Testis (tissue), 2 donors: ENCODE measurements at regions not wholly inside any gene's neighbourhood (a gene's known extent, or its start where the extent isn't known, plus 50 kb on each side); places are given as distances from the start of the nearest gene placed in this dataset.

Experiments used
- DNase-seq: peaks from one replicate; pipeline ENCODE4 v3.0.0-alpha.2; 2019
- H3K27ac ChIP-seq, 2 donors: fragments of 200-600 bp; sonication (generic); one replicate each; pipeline ENCODE4 v1.5.1; 2019
- H3K27me3 ChIP-seq: fragments of 200-600 bp; sonication (generic); one replicate; pipeline ENCODE4 v1.5.1; 2019
- H3K36me3 ChIP-seq: fragments of 200-600 bp; sonication (generic); one replicate; pipeline ENCODE4 v1.5.1; 2017; ENCODE audit warnings: low read depth; ENCODE audit errors: missing control alignments
- H3K4me1 ChIP-seq: fragments of 200-600 bp; sonication (generic); one replicate; pipeline ENCODE4 v1.5.1; 2019
- H3K4me3 ChIP-seq, 2 donors: fragments of 200-600 bp; sonication (generic); one replicate each; pipeline ENCODE4 v1.5.1; 2017 to 2019
- H3K9me3 ChIP-seq: fragments of 200-600 bp; sonication (generic); one replicate; pipeline ENCODE4 v1.5.1; 2017
- POLR2A ChIP-seq: fragments of 450-650 bp; IDR thresholded peaks from one replicate; pipeline ENCODE4 v1.6.1; 2017; ENCODE audit warnings: antibody characterized with exemption, mild to moderate bottlenecking, moderate library complexity
- WGBS, 2 donors: methylation state at CpG; one replicate each; pipeline ENCODE4 v1.1.5; 2018; 5-methylcytosine and 5-hydroxymethylcytosine counted together
- intact Hi-C: fragments of 100-400 bp; cut with DNase I; formaldehyde crosslinking; loops from one replicate; pipeline ENCODE4 v1.15.1; 2023; ENCODE audit warnings: low total_unique reads
- TF ChIP-seq, protein P1 (sequence below), 3 experiments: fragments of 450-650 bp in 2 of 3; fragments of 200-600 bp in 1 of 3; sonication (generic) in 1 of 3; IDR thresholded peaks; one replicate each; pipeline ENCODE4 v1.5.1; 2016 to 2019; ENCODE audit warnings: antibody characterized with exemption in 3 of 3, mild to moderate bottlenecking in 2 of 3, moderate library complexity in 1 of 3

DNA sequence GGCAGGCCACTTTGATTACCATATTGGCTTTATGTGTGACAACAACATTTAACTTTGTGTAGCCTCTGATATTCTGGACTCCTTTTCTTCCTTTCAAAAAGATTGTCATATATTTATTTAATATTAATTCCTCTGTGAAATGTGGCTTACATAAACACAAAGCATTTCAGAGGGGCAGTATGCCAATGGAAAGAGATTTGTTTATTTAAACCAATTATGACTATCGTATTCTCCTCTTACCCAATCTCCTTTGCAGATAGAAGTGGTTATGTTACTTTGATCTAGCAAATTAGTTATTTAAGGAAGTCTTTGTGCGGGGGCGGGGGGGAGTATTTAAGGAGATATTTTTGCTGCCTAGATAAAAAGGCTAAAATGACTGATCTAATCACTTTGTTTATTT lies 573.7 kb upstream of the KIF2B start:
- TF ChIP-seq POLR2A, result no peak
- H3K36me3 ChIP-seq, result no peaks in the 10 kb centered on the region
- no peak overlapping the region for H3K4me3 ChIP-seq
- H3K27me3 ChIP-seq, result no peaks in the 10 kb centered on the region
- no peak overlapping the region for H3K27ac ChIP-seq
- WGBS, 2 donors, result 35 to 38% methylated on average over 3 of the region's 3 CpGs
- no peak for DNase-seq
- H3K4me1 ChIP-seq, result no peaks in the 10 kb centered on the region
- intact Hi-C loops, result no loop called here
- no peaks in the 10 kb centered on the region for H3K9me3 ChIP-seq

DNA sequence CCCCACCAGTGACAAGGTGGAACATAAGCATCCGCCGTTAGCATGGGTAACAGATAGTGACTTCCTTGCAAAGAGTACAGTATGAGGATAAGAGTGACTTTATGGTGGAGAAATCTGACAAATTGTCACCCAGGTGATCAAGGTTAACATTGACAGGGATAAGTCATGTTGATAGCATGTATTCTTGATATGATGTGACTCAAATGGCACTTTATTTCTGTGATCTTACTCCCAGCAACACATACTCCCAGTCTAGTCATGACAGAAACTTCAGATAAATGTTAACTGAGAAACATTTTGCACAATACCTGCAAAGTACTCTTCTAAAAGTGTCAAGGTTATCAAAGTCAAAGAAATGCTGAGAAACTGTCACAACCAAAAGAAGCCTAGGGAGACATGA lies 588.6 kb upstream of the KIF2B start:
- TF ChIP-seq, protein P1, sequence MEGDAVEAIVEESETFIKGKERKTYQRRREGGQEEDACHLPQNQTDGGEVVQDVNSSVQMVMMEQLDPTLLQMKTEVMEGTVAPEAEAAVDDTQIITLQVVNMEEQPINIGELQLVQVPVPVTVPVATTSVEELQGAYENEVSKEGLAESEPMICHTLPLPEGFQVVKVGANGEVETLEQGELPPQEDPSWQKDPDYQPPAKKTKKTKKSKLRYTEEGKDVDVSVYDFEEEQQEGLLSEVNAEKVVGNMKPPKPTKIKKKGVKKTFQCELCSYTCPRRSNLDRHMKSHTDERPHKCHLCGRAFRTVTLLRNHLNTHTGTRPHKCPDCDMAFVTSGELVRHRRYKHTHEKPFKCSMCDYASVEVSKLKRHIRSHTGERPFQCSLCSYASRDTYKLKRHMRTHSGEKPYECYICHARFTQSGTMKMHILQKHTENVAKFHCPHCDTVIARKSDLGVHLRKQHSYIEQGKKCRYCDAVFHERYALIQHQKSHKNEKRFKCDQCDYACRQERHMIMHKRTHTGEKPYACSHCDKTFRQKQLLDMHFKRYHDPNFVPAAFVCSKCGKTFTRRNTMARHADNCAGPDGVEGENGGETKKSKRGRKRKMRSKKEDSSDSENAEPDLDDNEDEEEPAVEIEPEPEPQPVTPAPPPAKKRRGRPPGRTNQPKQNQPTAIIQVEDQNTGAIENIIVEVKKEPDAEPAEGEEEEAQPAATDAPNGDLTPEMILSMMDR (IDR thresholded peaks at IDR 0.05), result no peak
- TF ChIP-seq POLR2A, result no peak
- Histone ChIP-seq H3K4me3 (no peak overlapping the region), H3K36me3 (no peaks in the 10 kb centered on the region), H3K4me1 (no peaks in the 10 kb centered on the region), H3K27me3 (no peaks in the 10 kb centered on the region), H3K27ac (no peak overlapping the region), H3K9me3 (no peaks in the 10 kb centered on the region)
- 97 to 100% methylated on average over 2 of the region's 2 CpGs for WGBS, 2 donors
- intact Hi-C loops, result no loop called here
- DNase-seq, result no peak

DNA sequence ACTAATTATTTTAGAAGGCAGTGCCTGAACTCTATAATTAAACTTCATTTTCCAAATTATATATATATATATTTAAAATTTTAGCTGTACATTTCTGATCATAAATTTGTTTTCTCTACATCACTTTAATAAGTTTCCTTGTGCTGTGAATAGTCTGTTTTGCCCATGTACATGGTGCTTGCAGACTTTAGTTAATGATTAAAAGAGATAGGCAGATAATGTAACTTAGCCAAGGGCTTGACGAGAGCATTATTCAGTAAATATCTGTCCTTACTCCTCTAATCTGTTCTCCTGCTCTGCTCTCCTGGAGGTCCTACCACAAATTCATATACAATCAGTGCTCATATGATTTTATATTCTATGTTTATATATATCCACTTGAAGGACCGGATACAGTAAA lies 595.2 kb upstream of the KIF2B start:
- no peak for DNase-seq
- Histone ChIP-seq H3K4me3 (no peak overlapping the region), H3K36me3 (no peaks in the 10 kb centered on the region), H3K4me1 (no peaks in the 10 kb centered on the region), H3K27me3 (no peaks in the 10 kb centered on the region), H3K9me3 (no peaks in the 10 kb centered on the region), H3K27ac (no peak overlapping the region)
- WGBS, 2 donors, result 93 to 98% methylated on average over 2 of the region's 2 CpGs
- intact Hi-C loops, result no loop called here
- TF ChIP-seq, protein P1 (IDR thresholded peaks at IDR 0.05), result no peak
- no peak for TF ChIP-seq POLR2A

DNA sequence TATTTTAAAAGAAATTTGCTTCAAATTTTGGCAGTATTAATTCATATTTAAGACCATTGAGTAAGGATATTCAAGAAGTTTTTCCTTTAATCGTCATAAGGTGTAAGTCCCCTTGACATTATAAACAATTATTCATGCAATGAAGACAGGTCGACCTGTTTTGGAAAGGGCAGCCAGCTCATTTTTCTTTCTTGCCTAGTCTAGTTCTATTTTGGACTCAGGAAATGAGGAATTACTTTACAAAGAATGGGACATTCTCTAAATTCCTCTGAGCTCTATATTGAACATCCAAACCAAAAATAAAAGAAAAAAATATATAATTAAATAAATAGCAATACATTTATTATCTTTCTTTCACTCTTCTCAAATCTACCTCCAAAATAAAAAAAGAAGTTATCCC lies 595.6 kb upstream of the KIF2B start:
- no peak overlapping the region for H3K4me3 ChIP-seq
- no peaks in the 10 kb centered on the region for H3K4me1 ChIP-seq
- H3K27me3 ChIP-seq, result no peaks in the 10 kb centered on the region
- TF ChIP-seq POLR2A, result no peak
- TF ChIP-seq, protein P1 (IDR thresholded peaks at IDR 0.05), result no peak
- H3K9me3 ChIP-seq, result no peaks in the 10 kb centered on the region
- H3K36me3 ChIP-seq, result no peaks in the 10 kb centered on the region
- intact Hi-C loops, result no loop called here
- 53 to 55% methylated on average over 2 of the region's 2 CpGs for WGBS, 2 donors
- H3K27ac ChIP-seq, result no peak overlapping the region
- no peak for DNase-seq

DNA sequence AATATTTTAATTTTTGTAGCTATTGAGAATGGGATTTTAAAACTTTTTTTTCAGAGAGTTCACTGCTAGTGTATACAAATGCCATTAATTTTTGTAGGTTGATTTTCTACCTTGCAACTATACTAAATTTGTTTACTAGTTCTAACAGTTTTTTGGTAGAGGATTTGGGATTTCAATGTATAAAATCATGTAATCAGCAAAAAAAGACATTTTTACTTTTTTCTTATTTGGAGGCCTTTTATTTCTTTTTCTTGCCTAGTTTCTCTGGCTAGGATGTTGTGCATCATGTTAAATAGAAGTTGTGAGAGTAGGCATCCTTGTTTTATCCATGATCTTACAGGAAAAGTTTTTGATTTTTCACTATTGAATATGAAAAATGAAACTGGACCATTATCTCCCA lies 602.9 kb upstream of the KIF2B start:
- no peaks in the 10 kb centered on the region for H3K9me3 ChIP-seq
- H3K4me1 ChIP-seq, result no peaks in the 10 kb centered on the region
- DNase-seq, result no peak
- TF ChIP-seq, protein P1 (IDR thresholded peaks at IDR 0.05), result no peak
- no peak for TF ChIP-seq POLR2A
- intact Hi-C loops, result no loop called here
- no peak overlapping the region for H3K4me3 ChIP-seq
- H3K27me3 ChIP-seq, result no peaks in the 10 kb centered on the region
- no peak overlapping the region for H3K27ac ChIP-seq
- H3K36me3 ChIP-seq, result no peaks in the 10 kb centered on the region
